DMS 273 (cell line): ENCODE measurements at regions not wholly inside any gene's neighbourhood (a gene's known extent, or its start where the extent isn't known, plus 50 kb on each side); places are given as distances from the start of the nearest gene placed in this dataset.
"Not testable (repeated sequence)": the region's sequence is repeated elsewhere in the genome, so short reads cannot be mapped to it uniquely, and the experiment has no call there.

Experiments
- DNase-seq: peaks from one replicate; lab custom pipeline; 2025; ENCODE audit not compliant: unreplicated experiment; lab: John Stamatoyannopoulos, UW

DNA sequence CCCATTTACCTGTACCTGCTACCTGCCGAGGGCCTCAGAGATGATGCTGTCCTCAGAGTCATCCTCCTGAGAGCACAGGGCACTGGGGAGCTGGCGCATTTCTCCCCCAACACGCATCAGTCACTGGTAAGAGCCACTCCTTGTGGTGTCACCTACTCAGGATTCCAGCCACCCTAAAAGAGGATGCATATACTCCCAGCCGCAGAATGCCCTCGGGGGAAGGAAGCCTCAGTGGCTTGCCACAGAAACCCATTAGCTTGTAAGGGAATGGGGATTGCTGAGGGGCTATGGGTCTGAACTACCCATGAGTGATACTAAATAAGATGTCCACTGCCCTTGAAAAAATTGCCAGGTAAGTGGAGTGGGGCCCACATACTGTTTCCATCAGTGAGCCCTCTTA, 279.2 kb downstream of the WDR11 start:
- no peak for DNase-seq

GRCh38 chr10:121131014-121131413, 279.9 kb downstream of the WDR11 start:
- DNase-seq, result no peak

DNA sequence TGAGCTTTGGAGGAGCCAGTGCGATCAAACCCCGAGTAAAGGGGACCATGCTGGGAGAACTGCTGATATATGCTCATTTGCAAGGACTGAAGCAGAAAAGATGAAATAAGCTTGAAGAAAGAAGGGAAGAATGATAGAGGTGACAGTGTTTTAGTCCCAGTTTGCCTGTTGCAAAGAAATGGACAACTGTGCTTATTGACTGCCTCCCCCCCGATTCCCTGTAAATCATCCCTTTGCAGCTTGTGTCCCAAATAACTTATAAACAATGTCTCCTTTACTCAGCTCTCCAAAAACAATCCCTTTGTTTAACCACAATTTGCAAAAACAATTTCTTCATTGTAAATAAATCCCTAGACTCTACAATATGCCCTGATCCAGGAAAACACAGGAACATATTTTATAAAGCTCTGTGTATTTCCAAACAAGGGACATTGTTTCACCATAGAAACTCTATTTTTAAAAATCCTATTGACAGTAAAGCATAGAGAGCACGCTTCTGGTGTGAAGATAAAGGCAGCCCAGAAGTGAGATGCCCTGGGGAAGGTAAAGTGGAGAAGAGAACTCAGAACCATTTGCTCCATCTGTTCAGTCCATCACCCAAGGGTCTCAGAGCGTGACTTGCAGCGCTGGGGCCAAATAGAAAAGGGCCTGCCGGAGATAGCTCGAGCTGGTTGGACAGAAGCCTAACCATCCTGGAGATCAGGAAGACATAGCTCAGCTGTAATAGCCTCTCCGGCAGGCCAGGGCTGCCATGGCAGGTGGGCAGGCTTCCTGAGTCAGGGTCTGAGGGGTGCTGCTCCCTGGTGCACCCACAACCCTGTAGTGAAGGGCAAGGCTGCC, 280.5 kb downstream of the WDR11 start:
- DNase-seq, result peak; percentile 39

- DNase-seq, result no peak
Observed at GRCh38 chr10:121132273-121132672, 281.1 kb downstream of the WDR11 start.

GRCh38 chr10:121133901-121134300, 282.7 kb downstream of the WDR11 start:
- peak; percentile 33 for DNase-seq

DNA sequence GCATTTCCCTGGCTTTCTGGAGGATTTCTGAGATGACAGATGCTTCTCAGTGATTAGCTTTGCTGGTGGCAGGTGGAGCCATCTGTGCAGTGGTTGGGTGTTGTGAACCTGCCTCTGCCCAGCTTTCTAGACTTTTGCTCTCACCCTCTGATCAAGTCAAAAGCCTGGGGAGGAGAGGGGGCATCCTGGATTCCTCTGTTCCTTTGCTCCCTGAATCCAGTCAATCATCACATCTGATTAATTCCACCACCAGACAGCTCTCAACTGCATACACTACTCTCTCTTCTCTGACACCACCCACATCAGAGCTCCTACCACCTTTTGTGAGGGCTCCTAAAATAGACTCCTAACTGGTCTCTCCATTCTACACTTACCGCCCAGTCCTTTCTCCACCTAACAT, 283.5 kb downstream of the WDR11 start:
- peak; percentile 88 for DNase-seq

GRCh38 chr10:121135512-121135911, 284.4 kb downstream of the WDR11 start:
- DNase-seq, result no peak

GRCh38 chr10:121137533-121137932, 286.4 kb downstream of the WDR11 start:
- no peak for DNase-seq

DNA sequence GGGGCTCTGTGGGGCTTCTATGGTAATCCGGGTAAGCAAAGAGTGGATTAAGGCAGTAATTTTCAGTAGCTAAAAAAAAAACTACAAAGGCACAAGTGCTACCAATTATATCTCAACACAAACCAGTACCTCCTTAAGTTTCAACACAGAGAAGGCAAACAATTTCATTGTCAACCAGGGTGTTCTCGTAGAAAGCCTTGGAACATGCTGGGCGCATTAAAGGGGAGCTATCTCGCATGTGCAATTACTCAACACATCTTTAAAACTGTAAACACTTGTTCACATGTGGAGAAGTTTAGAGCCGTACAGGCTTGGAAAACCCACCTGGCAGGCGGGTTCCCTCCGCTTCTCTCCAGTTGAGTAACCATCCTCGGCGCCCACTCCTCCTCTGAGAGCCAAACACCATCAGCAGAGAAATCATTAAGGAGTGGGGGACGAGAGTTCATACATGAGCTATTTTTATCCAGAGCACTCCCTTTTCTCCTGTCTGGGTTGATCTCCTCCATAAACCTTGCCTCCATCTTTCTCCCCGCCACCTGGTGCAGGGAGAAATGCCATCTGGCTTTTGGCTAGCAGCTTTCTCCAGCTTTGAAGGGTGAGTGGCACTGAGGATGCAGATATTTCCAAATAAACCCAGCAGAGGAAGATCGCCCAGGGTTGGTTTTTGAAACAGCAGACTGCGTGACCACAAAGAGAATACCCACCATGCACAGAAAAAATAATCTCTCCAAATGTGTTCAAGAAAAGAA, 287.1 kb downstream of the WDR11 start:
- DNase-seq, result peak; percentile 89

DNA sequence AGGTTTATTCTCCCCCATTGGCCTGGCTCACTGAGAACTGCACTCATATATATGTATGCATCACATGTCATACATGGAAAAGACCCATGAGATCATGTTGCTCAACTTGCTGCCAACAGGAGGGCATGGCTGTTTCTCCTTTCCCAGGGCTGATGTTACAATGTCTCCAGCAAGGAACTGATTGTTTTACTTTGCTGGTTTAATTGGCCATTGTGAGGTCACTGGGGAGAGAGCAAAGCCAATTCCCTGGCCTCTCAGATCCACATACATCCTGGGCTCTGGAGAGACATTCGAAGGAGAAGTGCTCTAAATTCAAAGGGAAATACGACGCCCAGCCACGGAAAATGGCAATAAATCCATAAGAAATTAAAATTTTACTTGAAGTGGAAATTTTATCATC, 287.8 kb downstream of the WDR11 start:
- DNase-seq, result peak; percentile 65

GRCh38 chr10:121145802-121146395, 294.7 kb downstream of the WDR11 start:
- not testable (repeated sequence) for DNase-seq

DNA sequence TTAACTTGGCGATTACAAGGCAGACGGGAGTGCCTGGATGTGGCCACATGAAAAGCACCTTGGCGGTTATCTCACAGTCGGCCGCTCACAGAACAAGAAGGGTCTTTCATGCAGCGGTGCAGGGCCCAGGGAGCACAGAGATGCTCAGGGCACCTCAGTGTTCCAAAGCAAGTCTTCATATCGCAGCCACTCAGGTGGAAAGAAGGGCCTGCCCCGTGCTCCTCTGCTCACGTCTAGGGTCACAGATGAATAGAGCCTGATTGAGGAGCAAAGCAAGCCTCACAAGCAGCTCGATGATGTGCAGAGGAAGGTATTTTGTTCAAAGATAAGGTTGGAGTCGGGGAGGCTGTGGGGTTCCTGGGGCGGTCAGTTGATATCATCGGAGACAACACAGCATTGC, 297.8 kb downstream of the WDR11 start:
- no peak for DNase-seq

GRCh38 chr10:121152033-121152432, 300.9 kb downstream of the WDR11 start:
- no peak for DNase-seq

DNA sequence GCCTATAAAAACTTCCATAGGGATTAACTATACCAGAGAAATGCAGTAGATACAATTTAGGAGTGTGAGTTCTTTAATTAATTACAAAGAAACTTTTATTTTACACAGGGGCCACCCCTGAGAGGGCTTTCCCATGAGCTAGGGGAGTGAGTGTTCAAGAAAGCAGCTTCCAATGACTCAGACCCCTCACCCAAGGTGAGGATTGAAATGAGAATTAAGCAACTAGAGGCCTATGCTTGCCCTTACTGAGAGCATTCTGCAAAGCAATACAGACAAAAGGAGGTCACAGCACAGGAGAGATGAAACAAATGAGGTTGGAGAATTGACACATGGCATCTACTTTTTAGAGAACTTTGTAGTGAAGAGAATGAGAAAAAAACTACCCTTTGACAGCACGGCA, 301.8 kb downstream of the WDR11 start:
- no peak for DNase-seq

DNA sequence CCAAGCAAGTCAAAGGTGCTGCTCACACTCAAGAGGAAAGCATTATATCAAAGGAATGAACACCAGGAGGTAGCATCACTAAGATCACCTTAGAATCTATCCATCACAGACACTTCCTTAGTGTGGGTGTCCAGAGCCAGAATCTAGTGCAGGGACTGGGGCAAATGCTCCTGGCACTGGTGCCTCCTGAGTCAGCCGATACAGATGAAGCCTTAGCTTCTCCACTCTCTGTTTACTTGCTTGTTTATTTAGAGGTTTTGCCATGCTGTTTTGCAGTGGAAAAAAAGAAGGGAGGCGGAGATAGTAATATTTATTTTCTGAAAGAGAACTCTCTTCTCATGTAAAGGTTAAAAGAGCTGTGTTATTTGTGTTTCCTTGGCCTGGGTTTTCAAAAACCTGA, 303.1 kb downstream of the WDR11 start:
- no peak for DNase-seq

- DNase-seq, result no peak
Observed at GRCh38 chr10:121154846-121155245, 303.7 kb downstream of the WDR11 start.

- no peak for DNase-seq
Observed at GRCh38 chr10:121155742-121156474, 304.7 kb downstream of the WDR11 start.

GRCh38 chr10:121157998-121158397, 306.8 kb downstream of the WDR11 start:
- peak; percentile 4 for DNase-seq

GRCh38 chr10:121158988-121159579, 307.9 kb downstream of the WDR11 start:
- DNase-seq, result no peak

DNA sequence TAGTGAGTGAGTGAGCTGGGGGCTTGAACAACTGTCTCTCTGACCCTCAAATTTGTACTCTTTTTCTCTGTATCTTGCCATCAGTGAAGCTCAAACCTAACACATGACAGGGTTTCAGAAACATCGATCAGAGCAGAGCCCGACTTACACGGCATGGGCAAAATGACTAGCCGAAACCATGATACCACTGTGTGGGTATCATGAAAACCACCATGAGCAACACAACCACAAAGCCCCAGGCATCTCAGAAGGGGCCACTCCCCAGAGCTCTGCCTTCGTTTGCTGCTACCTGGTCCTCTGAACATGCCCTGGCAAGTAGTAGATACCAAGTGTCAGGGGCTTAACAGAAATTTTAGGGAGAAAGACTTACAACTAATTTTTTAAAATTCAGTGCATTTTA, 308.5 kb downstream of the WDR11 start:
- DNase-seq, result no peak

DNA sequence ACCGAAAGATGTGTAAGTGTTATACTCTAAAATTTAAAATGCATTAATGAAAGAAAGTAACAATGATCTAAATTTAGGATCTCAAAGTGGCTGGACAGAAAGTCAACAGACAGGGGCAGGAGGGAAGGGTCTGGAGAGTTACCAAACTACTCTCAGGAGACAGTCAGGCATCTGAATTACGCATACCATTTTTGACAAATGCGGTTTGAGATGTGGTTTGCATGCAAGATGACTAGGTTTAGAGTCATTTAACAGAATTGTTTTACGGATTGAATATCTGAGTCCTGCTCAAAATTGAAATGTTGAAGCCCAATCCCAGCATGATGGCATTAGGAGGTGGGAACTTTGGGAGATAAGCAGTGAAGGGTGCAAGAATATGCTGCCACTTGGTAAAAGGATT, 314.1 kb downstream of the WDR11 start:
- no peak for DNase-seq
